ENCODE measurements at regions not wholly inside any gene's neighbourhood (a gene's known extent, or its start where the extent isn't known, plus 50 kb on each side); places are given as distances from the start of the nearest gene placed in this dataset.

- peaks cover 7% of the 10 kb centered on the region for H3K9me3 Mint-ChIP-seq
- CTCF ChIA-PET = interaction anchor here (0.7 kb wide), 1 partner anchor 166 kb away, joined by 3 read pairs; no protein-coding TSS in a partner anchor
- no peak for DNase-seq
- POLR2A ChIA-PET = no interaction called here
- H3K27ac Mint-ChIP-seq = no peak overlapping the region
- no peak overlapping the region for H3K4me3 Mint-ChIP-seq
- H3K27me3 Mint-ChIP-seq = no peaks in the 10 kb centered on the region
- H3K36me3 Mint-ChIP-seq (ENCODE audit: low read depth) = no peaks in the 10 kb centered on the region
- no peaks in the 10 kb centered on the region for H3K4me1 Mint-ChIP-seq
Measured at GRCh38 chr10:2236876-2237275, 499.6 kb upstream of the ADARB2 start.

GRCh38 chr10:2232479-2232878, 495.2 kb upstream of the ADARB2 start:
- no peaks in the 10 kb centered on the region for H3K4me1 Mint-ChIP-seq
- no peaks in the 10 kb centered on the region for H3K36me3 Mint-ChIP-seq (ENCODE audit: low read depth)
- H3K9me3 Mint-ChIP-seq = peaks cover 7% of the 10 kb centered on the region
- no peak overlapping the region for H3K27ac Mint-ChIP-seq
- no peaks in the 10 kb centered on the region for H3K27me3 Mint-ChIP-seq
- ChIA-PET POLR2A (no interaction called here), CTCF (no interaction called here)
- no peak overlapping the region for H3K4me3 Mint-ChIP-seq
- no peak for DNase-seq

GRCh38 chr10:2230478-2230877, 493.2 kb upstream of the ADARB2 start:
- Mint-ChIP-seq H3K4me1 (no peaks in the 10 kb centered on the region), H3K9me3 (peaks cover 5% of the 10 kb centered on the region), H3K36me3 (ENCODE audit: low read depth) (no peaks in the 10 kb centered on the region), H3K4me3 (no peak overlapping the region), H3K27me3 (no peaks in the 10 kb centered on the region), H3K27ac (no peak overlapping the region)
- ChIA-PET POLR2A (no interaction called here), CTCF (interaction anchor here (0.5 kb wide), 1 partner anchor 341 kb away, joined by 3 read pairs; no protein-coding TSS in a partner anchor)
- DNase-seq = no peak

GRCh38 chr10:2228320-2228901, 491.1 kb upstream of the ADARB2 start:
- Mint-ChIP-seq H3K4me1 (no peaks in the 10 kb centered on the region), H3K36me3 (ENCODE audit: low read depth) (no peaks in the 10 kb centered on the region), H3K27ac (no peak overlapping the region), H3K4me3 (no peak overlapping the region), H3K27me3 (no peaks in the 10 kb centered on the region), H3K9me3 (peaks cover 5% of the 10 kb centered on the region)
- DNase-seq = no peak
- POLR2A ChIA-PET = no interaction called here
- CTCF ChIA-PET = no interaction called here

GRCh38 chr10:2225609-2226008, 488.3 kb upstream of the ADARB2 start:
- Mint-ChIP-seq H3K36me3 (ENCODE audit: low read depth) (no peaks in the 10 kb centered on the region), H3K27me3 (no peaks in the 10 kb centered on the region), H3K4me3 (no peak overlapping the region), H3K27ac (no peak overlapping the region), H3K9me3 (no peaks in the 10 kb centered on the region), H3K4me1 (no peaks in the 10 kb centered on the region)
- CTCF ChIA-PET = no interaction called here
- POLR2A ChIA-PET = no interaction called here
- DNase-seq = no peak

GRCh38 chr10:2223548-2224320, 486.4 kb upstream of the ADARB2 start:
- no peaks in the 10 kb centered on the region for H3K27me3 Mint-ChIP-seq
- no peaks in the 10 kb centered on the region for H3K4me1 Mint-ChIP-seq
- no peak overlapping the region for H3K27ac Mint-ChIP-seq
- DNase-seq = no peak
- H3K9me3 Mint-ChIP-seq = no peaks in the 10 kb centered on the region
- H3K4me3 Mint-ChIP-seq = no peak overlapping the region
- CTCF ChIA-PET = interaction anchor here (0.7 kb wide), 1 partner anchor 591 kb away, joined by 5 read pairs; no protein-coding TSS in a partner anchor
- H3K36me3 Mint-ChIP-seq (ENCODE audit: low read depth) = no peaks in the 10 kb centered on the region
- POLR2A ChIA-PET = no interaction called here

GRCh38 chr10:2222631-2223030, 485.3 kb upstream of the ADARB2 start:
- no peak overlapping the region for H3K27ac Mint-ChIP-seq
- POLR2A ChIA-PET = no interaction called here

GRCh38 chr10:2214805-2215204, 477.5 kb upstream of the ADARB2 start:
- H3K9me3 Mint-ChIP-seq = no peaks in the 10 kb centered on the region

More at GRCh38 chr10:2222631-2223030, 485.3 kb upstream of the ADARB2 start:
- H3K36me3 Mint-ChIP-seq (ENCODE audit: low read depth) = no peaks in the 10 kb centered on the region
- no peaks in the 10 kb centered on the region for H3K27me3 Mint-ChIP-seq
- no peaks in the 10 kb centered on the region for H3K4me1 Mint-ChIP-seq
- no peak for DNase-seq
- no peak overlapping the region for H3K4me3 Mint-ChIP-seq
- H3K9me3 Mint-ChIP-seq = no peaks in the 10 kb centered on the region
- CTCF ChIA-PET = no interaction called here

GRCh38 chr10:2214092-2214491, 476.8 kb upstream of the ADARB2 start:
- Mint-ChIP-seq H3K27ac (no peak overlapping the region), H3K27me3 (peaks cover 4% of the 10 kb centered on the region), H3K4me3 (no peak overlapping the region), H3K4me1 (no peaks in the 10 kb centered on the region), H3K36me3 (ENCODE audit: low read depth) (no peaks in the 10 kb centered on the region), H3K9me3 (no peaks in the 10 kb centered on the region)
- no peak for DNase-seq
- CTCF ChIA-PET = no interaction called here
- POLR2A ChIA-PET = no interaction called here

More at GRCh38 chr10:2214805-2215204, 477.5 kb upstream of the ADARB2 start:
- H3K36me3 Mint-ChIP-seq (ENCODE audit: low read depth) = no peaks in the 10 kb centered on the region
- H3K27me3 Mint-ChIP-seq = peaks cover 4% of the 10 kb centered on the region
- ChIA-PET CTCF (no interaction called here), POLR2A (no interaction called here)
- H3K27ac Mint-ChIP-seq = no peak overlapping the region
- H3K4me3 Mint-ChIP-seq = no peak overlapping the region
- DNase-seq = no peak
- no peaks in the 10 kb centered on the region for H3K4me1 Mint-ChIP-seq

- H3K4me1 Mint-ChIP-seq = no peaks in the 10 kb centered on the region
- H3K4me3 Mint-ChIP-seq = no peak overlapping the region
- H3K9me3 Mint-ChIP-seq = no peaks in the 10 kb centered on the region
- H3K27me3 Mint-ChIP-seq = peaks cover 4% of the 10 kb centered on the region
- H3K27ac Mint-ChIP-seq = no peak overlapping the region
- H3K36me3 Mint-ChIP-seq (ENCODE audit: low read depth) = no peaks in the 10 kb centered on the region
- ChIA-PET CTCF (interaction anchor here (1.0 kb wide), 1 partner anchor 206 kb away, joined by 3 read pairs; no protein-coding TSS in a partner anchor), POLR2A (no interaction called here)
- DNase-seq = no peak
Measured at GRCh38 chr10:2212244-2212834, 475.0 kb upstream of the ADARB2 start.

GRCh38 chr10:2210088-2210487, 472.8 kb upstream of the ADARB2 start:
- no peak for DNase-seq
- Mint-ChIP-seq H3K4me3 (no peak overlapping the region), H3K36me3 (ENCODE audit: low read depth) (no peaks in the 10 kb centered on the region), H3K9me3 (no peaks in the 10 kb centered on the region), H3K27me3 (peaks cover 4% of the 10 kb centered on the region), H3K27ac (no peak overlapping the region), H3K4me1 (no peaks in the 10 kb centered on the region)
- ChIA-PET CTCF (interaction anchor here (0.9 kb wide), 1 partner anchor 48 kb away, joined by 3 read pairs; no protein-coding TSS in a partner anchor), POLR2A (no interaction called here)

GRCh38 chr10:2208106-2208505, 470.8 kb upstream of the ADARB2 start:
- H3K27me3 Mint-ChIP-seq = peaks cover 4% of the 10 kb centered on the region
- ChIA-PET POLR2A (no interaction called here), CTCF (no interaction called here)
- no peak overlapping the region for H3K4me3 Mint-ChIP-seq
- H3K9me3 Mint-ChIP-seq = no peaks in the 10 kb centered on the region
- DNase-seq = no peak
- no peaks in the 10 kb centered on the region for H3K4me1 Mint-ChIP-seq
- H3K36me3 Mint-ChIP-seq (ENCODE audit: low read depth) = no peaks in the 10 kb centered on the region
- no peak overlapping the region for H3K27ac Mint-ChIP-seq

GRCh38 chr10:2207246-2207922, 470.1 kb upstream of the ADARB2 start:
- no peaks in the 10 kb centered on the region for H3K36me3 Mint-ChIP-seq (ENCODE audit: low read depth)
- no peak for DNase-seq
- H3K9me3 Mint-ChIP-seq = no peaks in the 10 kb centered on the region
- H3K4me3 Mint-ChIP-seq = no peak overlapping the region
- H3K27ac Mint-ChIP-seq = no peak overlapping the region
- CTCF ChIA-PET = no interaction called here
- no peaks in the 10 kb centered on the region for H3K4me1 Mint-ChIP-seq
- POLR2A ChIA-PET = no interaction called here
- peaks cover 4% of the 10 kb centered on the region for H3K27me3 Mint-ChIP-seq

All from activated CD4-positive, alpha-beta T cell treated with anti-CD3 and anti-CD28 coated beads, Interleukin-2, amount 10 ng/mL, durations not matched to agents 7 days and 5 days (primary cell).